NT2/D1 (cell line): ENCODE measurements at regions not wholly inside any gene's neighbourhood (a gene's known extent, or its start where the extent isn't known, plus 50 kb on each side); places are given as distances from the start of the nearest gene placed in this dataset.
"Not testable (repeated sequence)": the region's sequence is repeated elsewhere in the genome, so short reads cannot be mapped to it uniquely, and the experiment has no call there.

ENCODE experiments used
- SUZ12 ChIP-seq: IDR thresholded peaks from 2 replicates; pipeline ENCODE4 v1.6.1; 2011; ENCODE audit not compliant: insufficient read length, insufficient read depth; ENCODE audit errors: extremely low read depth
- YY1 ChIP-seq: IDR thresholded peaks from 2 replicates; pipeline ENCODE4 v1.6.1; 2011; ENCODE audit not compliant: insufficient read length, insufficient read depth
- ZNF274 ChIP-seq: IDR thresholded peaks from 2 replicates; pipeline ENCODE4 v1.6.1; 2011; ENCODE audit warnings: mild to moderate bottlenecking, low read depth, low read length

GRCh38 chr6:27719039-27719438, 193.2 kb downstream of the OR2B2 start:
- TF ChIP-seq YY1, ZNF274, SUZ12: not testable (repeated sequence)
